ENCODE measurements at regions not wholly inside any gene's neighbourhood (a gene's known extent, or its start where the extent isn't known, plus 50 kb on each side); places are given as distances from the start of the nearest gene placed in this dataset.

DNA sequence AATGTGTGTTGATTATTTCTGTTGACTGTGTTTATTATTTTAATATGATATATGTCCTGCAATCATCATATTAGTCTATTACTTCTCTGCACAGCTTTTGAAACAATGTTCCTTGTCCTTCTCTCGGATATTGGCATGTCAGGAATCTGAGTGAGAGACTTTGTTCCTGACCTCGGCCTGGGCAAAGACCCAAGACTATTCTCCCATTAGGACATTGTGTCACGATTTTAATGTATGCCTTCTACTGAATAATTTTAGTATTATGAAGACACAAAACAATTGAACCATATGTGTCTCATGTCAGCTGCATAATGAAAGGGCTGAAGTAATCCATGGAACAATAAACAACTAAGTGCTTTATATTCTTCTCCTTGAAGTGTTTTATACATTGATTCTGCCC, 580.8 kb upstream of the TENM3 start:
- TF ChIP-seq, protein P1, sequence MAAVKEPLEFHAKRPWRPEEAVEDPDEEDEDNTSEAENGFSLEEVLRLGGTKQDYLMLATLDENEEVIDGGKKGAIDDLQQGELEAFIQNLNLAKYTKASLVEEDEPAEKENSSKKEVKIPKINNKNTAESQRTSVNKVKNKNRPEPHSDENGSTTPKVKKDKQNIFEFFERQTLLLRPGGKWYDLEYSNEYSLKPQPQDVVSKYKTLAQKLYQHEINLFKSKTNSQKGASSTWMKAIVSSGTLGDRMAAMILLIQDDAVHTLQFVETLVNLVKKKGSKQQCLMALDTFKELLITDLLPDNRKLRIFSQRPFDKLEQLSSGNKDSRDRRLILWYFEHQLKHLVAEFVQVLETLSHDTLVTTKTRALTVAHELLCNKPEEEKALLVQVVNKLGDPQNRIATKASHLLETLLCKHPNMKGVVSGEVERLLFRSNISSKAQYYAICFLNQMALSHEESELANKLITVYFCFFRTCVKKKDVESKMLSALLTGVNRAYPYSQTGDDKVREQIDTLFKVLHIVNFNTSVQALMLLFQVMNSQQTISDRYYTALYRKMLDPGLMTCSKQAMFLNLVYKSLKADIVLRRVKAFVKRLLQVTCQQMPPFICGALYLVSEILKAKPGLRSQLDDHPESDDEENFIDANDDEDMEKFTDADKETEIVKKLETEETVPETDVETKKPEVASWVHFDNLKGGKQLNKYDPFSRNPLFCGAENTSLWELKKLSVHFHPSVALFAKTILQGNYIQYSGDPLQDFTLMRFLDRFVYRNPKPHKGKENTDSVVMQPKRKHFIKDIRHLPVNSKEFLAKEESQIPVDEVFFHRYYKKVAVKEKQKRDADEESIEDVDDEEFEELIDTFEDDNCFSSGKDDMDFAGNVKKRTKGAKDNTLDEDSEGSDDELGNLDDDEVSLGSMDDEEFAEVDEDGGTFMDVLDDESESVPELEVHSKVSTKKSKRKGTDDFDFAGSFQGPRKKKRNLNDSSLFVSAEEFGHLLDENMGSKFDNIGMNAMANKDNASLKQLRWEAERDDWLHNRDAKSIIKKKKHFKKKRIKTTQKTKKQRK (IDR thresholded peaks at IDR 0.05; ENCODE audit: low read depth, low read length) = no peak
- TF ChIP-seq NR2C2 (IDR thresholded peaks at IDR 0.05; ENCODE audit: borderline replicate concordance, control insufficient read depth, insufficient read length, low read depth) (no peak), SUZ12 (IDR thresholded peaks at IDR 0.05; ENCODE audit: unreplicated experiment) (no peak), EZH2 (IDR thresholded peaks at IDR 0.05; ENCODE audit: borderline replicate concordance, control insufficient read depth, low read depth, low read length) (no peak), POLR2AphosphoS5 (IDR thresholded peaks at IDR 0.05; ENCODE audit: low read length) (no peak), CTCF (IDR thresholded peaks at IDR 0.05 in 2 of 3, conservative IDR thresholded peaks at IDR 0.05 in 1 of 3; ENCODE audit: control insufficient read depth in 2 of 3, extremely low read depth in 1 of 3, insufficient read depth in 1 of 3, low read depth in 3 of 3, low read length in 3 of 3) (no peak), JUNB (IDR thresholded peaks at IDR 0.05) (no peak), SMC3 (IDR thresholded peaks at IDR 0.05; ENCODE audit: borderline replicate concordance, low read length) (no peak), POLR2A (IDR thresholded peaks at IDR 0.05; ENCODE audit: low read depth, low read length) (no peak), CHD2 (IDR thresholded peaks at IDR 0.05; ENCODE audit: borderline replicate concordance, low read depth, low read length) (no peak)
- TF ChIP-seq, protein P2, sequence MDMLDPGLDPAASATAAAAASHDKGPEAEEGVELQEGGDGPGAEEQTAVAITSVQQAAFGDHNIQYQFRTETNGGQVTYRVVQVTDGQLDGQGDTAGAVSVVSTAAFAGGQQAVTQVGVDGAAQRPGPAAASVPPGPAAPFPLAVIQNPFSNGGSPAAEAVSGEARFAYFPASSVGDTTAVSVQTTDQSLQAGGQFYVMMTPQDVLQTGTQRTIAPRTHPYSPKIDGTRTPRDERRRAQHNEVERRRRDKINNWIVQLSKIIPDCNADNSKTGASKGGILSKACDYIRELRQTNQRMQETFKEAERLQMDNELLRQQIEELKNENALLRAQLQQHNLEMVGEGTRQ (IDR thresholded peaks at IDR 0.05; ENCODE audit: borderline replicate concordance, low read depth, low read length) = no peak
- TF ChIP-seq, protein P3, sequence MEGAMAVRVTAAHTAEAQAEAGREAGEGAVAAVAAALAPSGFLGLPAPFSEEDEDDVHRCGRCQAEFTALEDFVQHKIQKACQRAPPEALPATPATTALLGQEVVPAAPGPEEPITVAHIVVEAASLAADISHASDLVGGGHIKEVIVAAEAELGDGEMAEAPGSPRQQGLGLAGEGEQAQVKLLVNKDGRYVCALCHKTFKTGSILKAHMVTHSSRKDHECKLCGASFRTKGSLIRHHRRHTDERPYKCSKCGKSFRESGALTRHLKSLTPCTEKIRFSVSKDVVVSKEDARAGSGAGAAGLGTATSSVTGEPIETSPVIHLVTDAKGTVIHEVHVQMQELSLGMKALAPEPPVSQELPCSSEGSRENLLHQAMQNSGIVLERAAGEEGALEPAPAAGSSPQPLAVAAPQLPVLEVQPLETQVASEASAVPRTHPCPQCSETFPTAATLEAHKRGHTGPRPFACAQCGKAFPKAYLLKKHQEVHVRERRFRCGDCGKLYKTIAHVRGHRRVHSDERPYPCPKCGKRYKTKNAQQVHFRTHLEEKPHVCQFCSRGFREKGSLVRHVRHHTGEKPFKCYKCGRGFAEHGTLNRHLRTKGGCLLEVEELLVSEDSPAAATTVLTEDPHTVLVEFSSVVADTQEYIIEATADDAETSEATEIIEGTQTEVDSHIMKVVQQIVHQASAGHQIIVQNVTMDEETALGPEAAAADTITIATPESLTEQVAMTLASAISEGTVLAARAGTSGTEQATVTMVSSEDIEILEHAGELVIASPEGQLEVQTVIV (IDR thresholded peaks at IDR 0.05; ENCODE audit: borderline replicate concordance, partially characterized antibody) = no peak
- TF ChIP-seq, protein P4, sequence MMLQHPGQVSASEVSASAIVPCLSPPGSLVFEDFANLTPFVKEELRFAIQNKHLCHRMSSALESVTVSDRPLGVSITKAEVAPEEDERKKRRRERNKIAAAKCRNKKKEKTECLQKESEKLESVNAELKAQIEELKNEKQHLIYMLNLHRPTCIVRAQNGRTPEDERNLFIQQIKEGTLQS (IDR thresholded peaks at IDR 0.05; ENCODE audit: borderline replicate concordance, extremely low read depth, low read depth, low read length) = no peak

Data from GM12878 (cell line).